ENCODE measurements at regions not wholly inside any gene's neighbourhood (a gene's known extent, or its start where the extent isn't known, plus 50 kb on each side); places are given as distances from the start of the nearest gene placed in this dataset.
"Not testable (repeated sequence)": the region's sequence is repeated elsewhere in the genome, so short reads cannot be mapped to it uniquely, and the experiment has no call there.

DNA sequence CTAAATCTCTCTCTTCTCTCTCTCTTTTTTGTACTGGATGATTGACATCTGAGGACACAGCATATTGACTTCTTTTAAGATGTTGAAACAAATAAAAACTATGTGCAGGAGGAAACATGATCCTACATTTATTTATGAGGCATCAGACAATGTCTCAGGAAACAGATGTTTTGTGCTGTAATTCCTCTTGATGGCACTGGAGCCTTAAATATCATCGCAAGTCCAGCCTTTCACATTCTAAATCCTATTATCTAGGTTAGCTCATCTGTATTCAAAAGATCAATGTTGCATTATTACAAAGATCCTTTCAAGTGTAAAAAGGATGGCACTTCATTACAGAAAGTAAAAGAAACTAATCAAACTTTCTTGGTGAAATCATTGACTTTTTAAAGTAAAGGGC lies 63.9 kb downstream of the MAT2B start:
- DNase-seq (ENCODE audit: low spot score): no peak

DNA sequence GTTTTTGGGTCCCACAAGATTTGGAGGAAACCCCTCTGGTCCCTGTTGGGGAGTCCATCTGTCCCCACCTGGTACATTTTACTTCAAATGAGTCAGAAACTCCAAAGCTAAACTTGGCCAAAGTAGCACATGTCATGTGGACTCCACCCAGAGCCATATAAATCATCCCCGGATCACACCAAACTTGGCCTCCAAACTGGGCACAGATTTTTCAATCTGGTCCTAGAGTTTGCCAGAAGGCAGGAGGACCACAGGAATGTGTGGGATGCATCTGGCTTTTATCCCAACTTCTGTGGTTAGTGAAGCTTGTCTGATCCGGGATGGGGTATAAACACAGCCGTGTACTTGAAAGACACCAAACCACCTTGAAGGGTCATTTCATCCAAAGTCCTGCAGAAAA lies 66.3 kb downstream of the MAT2B start:
- DNase-seq (ENCODE audit: low spot score): no peak

DNA sequence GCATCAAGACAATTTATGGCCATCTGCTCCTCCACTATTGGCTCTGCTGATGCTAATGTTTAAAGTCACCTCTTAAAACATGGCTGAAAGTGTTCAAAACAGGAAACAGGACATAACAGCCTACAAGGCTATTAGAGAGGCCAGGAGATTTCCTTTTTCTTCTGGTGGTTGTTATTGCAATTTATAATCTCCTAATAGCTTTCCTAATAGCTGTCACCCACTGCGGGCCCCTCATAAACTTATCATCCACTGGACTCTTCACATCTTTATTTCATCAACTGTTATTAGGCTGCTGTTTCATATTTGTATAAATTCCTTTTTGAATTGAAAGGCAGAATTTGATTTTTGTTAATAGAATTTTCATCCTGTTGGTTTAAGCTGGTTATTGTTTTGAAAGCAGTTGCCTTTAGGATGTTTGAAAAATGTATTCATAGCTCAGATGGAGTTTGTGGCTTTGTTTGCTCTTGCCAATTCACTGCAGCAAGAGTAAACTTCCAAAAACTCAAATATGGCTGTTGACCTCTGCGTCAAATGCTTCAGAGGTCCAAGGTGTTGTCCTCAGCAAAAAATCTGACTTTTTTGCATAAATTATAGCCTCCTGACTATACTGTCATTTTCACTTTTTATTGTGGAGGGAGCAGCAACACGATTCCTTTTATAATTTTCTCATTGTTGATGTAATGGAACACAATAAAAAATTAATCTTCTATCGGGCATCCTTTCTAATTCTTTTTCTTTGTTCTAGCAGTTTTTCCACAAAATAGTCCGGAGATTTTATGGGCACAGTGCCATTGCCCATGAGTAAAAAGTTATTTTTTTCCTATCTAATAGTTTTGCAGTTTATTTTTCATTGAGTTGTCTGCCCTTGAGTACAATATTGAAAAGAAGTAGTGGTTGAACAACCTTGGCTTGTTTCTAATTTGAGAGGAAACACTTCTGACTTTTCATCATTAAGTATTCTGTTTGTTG lies 69.3 kb downstream of the MAT2B start:
- no peak for DNase-seq (ENCODE audit: low spot score)

DNA sequence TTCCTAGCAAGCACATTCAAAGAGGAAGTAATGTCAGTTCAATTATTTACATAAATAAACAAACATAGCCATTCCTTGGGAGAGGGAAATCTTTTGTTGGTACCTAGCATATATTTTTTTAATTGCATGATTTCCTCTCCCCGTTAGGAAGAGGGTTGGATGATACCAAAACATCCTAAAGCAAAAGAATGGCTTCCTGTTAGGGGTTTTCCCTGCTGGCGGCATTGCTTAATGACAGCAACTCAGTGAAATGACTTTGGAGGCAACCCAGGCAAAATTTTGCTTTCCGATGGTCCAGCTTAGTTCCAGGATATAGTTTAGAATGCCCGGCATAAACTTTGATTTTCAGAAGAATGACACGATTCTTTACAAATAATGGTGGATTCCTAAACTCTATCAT lies 73.2 kb downstream of the MAT2B start:
- DNase-seq (ENCODE audit: low spot score): no peak

DNA sequence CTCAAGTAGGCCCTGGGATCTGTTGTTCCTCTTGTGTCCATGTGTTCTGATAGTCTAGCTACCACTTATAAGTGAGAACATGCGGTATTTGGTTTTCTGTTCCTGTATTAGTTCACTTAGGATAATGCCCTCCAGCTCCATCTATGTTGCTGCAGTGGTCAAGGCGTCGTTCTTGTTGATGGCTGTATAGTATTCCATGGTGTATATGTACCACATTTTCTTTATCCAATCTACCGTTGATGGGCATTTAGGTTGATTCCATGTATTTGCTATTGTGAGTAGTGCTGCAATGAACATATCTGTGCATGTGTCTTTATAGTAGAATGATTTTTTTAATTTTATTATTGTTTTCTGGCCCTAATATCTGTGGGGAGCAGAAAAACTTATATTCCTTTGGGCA lies 74.3 kb downstream of the MAT2B start:
- DNase-seq (ENCODE audit: low spot score): no peak

DNA sequence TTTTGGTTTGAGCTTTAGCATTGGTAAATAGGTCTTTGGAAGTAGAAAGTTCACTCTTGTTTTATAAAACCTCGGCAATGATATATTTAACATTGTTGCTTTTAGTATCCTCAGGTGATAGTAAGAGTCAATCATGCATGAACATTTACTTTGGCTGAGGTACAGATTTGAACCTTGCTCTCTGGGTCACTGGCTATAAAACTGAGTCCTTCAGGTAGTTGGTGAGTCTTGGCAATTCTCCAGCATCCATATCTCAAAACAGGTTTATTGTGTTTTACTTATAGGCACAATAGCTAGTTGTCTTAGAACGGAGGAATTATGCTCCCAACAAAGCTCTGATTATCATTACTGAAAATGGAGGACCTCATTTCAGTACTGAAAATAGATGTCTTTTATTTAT lies 75.1 kb downstream of the MAT2B start:
- no peak for DNase-seq (ENCODE audit: low spot score)

DNA sequence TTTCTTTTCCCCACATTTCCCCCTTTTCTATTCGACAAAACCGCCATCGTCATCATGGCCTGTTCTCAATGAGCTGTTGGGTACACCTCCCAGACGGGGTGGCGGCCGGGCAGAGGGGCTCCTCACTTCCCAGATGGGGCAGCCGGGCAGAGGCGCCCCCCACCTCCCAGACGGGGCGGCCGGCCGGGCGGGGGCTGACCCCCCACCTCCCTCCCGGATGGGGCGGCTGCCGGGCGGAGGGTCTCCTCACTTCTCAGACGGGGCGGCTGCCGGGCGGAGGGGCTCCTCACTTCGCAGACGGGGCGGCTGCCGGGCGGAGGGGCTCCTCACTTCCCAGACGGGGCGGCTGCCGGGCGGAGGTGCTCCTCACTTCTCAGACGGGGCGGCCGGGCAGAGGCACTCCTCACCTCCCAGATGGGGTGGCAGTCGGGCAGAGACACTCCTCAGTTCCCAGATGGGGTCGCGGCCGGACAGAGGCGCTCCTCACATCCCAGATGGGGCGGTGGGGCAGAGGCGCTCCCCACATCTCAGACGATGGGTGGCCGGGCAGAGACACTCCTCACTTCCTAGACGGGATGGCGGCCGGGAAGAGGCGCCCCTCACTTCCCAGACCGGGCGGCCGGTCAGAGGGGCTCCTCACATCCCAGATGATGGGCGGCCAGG lies 78.2 kb downstream of the MAT2B start:
- DNase-seq (ENCODE audit: low spot score): not testable (repeated sequence)

DNA sequence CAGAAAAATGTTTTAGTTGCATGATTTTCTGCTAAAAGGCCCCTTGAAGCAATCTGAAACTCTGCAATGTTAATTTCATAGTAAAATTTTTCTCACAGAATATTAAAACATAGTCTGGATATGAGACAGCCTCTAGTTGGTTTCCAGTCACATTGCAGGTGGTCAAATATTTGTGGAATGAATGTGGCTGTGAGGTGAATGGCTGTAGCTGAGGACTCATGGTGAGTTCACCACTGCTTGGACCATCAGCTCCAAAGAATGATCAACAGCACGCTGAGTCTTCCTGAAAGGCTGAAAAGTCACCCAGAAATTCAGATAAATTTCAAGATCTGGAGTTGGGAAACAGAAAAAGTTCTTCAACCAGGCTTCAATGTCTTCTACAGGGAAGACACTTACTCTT lies 79.8 kb downstream of the MAT2B start:
- DNase-seq (ENCODE audit: low spot score): no peak

DNA sequence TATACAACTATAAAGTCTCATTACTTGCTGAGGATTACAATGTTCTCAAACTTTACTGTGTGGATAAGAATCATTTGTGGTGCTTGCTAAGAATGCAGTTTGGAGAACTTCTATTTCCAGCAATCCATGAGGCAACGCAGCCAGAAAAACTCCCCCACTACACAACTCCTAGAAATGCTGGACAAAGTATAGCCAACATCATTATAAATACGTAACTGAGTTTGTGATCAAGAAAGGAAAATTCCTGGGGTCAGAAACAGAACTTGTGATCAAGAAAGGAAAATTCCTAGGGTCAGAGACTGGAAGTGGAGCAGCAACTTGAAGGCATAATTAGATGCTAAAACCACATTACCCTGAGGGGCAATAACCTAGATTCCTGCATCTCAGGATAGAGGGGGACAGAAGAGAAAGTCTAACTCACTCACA lies 81.1 kb downstream of the MAT2B start:
- DNase-seq (ENCODE audit: low spot score): no peak

DNA sequence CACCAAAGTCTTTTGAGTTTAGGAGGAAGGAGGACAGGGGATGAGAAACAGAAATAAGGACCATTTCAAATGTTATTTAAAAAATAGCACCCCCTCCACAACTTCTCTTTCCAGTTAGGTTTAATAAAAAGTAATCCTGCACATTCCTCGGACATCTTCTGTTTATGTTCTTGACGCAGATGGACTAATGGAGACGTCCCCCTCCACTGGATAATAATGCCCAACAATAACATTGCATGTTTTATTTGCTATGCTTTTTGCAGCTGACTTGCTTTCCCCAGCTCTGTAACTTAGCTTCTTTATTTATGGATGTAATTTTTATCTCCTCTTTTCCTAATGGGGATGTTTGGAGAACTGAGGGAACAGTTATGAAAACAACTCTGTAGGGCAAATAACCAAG lies 89.5 kb downstream of the MAT2B start:
- DNase-seq (ENCODE audit: low spot score): no peak

DNA sequence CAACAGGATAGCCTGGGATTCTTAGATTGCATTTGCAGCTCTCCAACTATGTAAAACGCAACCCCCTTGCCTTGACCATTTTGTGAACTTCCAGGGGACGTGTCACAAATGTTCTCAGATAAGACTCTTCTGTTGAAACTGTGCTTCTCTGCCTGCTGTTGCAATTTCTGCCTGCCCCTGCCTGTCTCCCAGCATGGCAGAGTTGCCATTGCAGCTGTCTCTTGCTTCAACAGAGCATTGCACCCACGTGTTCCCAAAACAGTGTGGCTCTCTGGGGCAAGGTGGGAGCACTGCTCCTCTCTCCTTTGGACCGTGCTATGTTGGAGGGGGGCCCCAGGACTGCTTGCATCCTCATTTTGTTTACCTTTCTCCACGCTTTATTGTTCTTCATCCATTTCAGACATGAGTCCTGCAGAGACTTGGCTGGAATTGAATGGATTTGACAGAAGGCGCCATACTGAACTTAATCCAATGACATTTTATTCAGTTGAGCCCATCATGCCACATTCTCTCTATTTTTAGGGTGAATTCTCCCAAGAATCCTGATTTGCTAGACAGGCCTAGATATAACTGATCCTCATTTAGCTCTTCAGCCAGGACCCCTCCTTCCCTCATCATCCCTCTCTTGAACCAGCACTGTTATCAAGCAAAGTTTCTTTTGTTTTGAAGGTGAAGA lies 90.7 kb downstream of the MAT2B start:
- DNase-seq (ENCODE audit: low spot score): no peak

DNA sequence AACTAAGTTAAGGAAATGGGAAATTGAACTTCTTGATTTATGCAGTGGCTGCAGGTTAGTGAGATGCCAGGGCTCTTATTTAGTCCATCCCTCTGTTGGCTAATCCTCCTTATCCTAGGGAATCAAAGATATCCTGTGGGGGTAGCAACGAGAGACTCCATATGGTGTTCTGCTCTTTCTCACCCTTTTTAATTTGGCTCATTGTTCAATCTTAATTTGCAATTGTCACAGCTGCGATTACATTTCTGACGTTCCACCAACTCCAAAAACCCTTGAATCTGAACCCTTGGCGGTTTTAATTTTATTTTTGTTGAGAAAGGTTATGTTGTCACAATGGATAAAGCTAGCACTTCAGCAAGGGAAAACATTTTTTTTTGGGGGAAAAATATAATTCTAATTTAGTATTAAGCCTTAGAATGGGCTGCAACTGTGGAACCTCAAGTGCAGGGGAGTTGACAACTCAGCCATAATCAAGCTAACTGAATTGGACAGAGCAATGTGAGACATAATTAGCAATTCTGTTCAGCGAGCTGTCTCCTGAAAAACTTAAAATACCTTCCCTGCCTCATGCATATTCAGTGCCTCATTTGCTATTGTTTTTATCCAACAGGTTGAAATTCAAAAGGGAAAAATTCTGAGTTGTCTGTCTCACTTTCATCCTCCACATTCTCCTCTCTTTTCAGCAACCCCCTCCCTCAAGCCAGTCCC lies 91.3 kb downstream of the MAT2B start:
- DNase-seq (ENCODE audit: low spot score): no peak

DNA sequence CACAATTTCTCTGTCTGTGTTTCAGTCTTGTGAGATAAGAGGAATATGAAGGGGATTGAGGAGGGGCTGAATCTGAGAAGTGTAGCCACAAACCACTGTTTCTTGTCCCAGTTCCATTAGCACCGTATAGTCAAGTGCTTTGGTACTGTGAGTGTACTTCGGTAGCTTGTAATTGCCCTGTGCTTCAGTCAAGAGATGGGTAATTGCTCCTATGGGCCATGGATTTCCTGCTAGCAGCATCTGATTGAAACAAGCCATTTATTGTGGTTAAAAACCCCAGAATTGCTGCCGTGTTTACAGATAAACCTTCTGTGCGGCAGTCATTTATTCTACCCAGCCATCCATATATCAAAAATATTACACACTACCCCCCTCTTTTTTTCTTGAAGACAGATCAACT lies 98.6 kb downstream of the MAT2B start:
- DNase-seq (ENCODE audit: low spot score): no peak

DNA sequence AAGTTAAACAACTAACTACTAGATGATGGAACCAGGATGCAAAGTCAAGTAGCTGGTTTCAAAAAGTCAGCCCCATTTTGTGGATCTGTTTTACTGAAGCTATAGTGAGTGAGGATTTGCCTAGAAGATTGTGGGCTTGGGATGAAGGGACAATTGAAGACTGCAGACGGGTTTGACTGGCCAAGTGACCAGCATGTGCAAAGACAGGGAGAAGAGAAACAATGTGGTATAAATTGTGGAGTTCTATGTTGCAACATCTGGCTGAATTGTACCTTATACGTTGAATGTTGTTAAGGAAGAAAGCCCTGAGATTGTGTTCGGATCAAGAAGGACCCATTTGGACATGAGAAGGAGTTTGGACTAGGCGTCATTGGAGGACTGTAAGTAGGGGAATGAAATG lies 101.8 kb downstream of the MAT2B start:
- no peak for DNase-seq (ENCODE audit: low spot score)

DNA sequence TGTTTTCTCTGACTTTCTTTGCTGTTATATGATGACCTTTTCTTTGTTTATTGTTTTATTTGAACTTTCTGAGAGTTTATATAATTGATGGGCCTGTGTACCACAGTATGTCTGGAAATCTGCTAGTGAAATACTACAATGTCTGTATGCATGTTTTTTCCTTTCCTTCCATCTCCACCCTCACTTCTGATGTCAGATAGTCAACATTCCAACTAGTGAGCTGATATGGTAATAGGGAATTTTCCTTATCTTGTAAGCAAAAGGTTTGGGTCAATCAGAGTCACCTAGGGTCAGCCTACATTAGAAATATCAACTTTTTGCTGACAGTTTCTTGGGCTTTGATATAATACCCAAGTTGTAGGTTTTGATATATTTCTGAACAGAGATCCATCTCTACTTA lies 103.2 kb downstream of the MAT2B start:
- no peak for DNase-seq (ENCODE audit: low spot score)

DNA sequence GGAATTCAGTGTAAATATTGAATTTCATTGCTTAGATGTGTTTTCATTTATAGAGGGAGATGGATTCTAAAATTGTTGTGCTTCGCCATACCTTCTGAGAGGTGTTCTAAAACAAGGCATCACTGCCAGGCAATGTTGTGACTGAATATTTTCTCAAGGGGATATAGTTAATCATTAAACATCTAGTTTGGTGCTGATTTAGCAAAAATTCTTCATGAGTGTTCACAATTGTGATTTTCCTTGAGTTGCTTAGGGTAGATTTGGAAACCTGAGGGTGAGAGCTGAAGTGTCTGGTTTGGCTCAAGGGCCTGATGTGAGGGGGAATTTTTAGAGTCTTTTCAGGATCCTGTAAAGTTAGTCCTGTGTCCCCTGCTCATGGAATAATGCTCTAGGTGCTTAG lies 104.5 kb downstream of the MAT2B start:
- DNase-seq (ENCODE audit: low spot score): no peak

DNA sequence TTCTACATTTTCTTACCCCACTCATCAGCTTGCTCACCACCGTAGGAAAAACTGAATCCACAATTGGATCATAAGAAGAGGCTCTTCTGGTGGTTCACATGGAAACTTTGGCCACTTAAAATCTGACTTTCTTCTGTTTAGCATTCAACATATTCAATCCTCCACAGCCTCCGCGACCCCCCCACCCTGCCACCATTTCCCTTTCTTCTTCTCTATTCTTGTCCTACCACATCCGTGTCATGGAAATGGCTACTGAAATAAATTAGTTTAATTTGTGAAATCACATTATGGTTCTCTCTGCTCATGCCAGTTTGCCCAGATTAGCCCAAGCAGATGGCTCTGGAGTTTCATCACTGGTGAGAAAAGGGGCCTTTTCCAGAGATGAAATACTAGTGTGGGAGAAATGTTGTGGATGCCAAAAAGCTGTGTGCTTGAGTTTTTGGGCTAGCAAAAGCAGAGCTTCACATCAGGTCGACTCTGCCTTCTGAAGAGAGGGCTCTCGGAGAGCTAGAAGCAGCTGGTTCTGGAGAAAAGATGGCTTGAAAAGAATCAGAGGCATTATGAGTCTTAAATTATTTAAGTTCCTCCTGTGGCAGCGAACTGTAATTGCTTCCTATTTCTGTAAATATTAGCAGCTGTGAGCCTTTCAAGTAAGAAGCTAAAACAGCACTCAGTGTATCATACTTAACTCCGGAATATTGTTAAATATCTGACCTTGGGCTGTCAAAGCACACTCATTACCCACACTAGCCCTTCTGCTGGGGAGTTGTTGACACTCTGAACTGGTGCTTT lies 107.1 kb downstream of the MAT2B start:
- DNase-seq (ENCODE audit: low spot score): no peak

DNA sequence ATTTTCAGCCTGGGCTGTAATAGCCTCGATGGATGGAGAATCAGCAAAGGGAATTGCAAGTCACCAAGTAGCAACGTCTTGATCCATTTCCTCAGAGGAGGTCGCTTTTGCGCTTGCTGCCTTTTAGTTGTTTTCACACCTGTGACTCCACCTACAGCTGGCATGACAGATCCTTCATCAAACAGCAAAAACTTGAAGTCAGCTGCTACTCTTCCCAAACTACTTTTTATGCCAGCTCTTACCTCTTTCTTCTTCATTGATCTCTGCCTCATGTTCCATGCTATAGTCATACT lies 107.7 kb downstream of the MAT2B start:
- no peak for DNase-seq (ENCODE audit: low spot score)

DNA sequence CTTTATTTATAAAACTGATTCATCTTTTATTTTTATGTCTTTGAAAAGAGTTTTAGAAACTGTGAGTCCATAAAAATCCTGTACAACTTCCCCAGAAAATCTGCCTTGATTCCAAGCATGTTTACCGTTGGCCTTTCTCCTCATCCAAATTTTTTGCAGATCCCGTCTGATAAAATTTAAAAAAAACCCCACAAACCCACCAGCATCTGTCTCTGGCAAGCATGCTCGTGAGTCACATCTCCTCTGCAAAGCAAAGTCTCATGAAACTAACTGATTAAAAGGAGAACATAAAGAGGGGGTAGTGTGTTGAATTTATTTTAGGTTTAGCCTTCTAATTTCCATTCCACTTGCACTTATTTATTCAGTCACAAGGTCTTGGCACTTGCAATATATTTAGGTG lies 109.4 kb downstream of the MAT2B start:
- no peak for DNase-seq (ENCODE audit: low spot score)

DNA sequence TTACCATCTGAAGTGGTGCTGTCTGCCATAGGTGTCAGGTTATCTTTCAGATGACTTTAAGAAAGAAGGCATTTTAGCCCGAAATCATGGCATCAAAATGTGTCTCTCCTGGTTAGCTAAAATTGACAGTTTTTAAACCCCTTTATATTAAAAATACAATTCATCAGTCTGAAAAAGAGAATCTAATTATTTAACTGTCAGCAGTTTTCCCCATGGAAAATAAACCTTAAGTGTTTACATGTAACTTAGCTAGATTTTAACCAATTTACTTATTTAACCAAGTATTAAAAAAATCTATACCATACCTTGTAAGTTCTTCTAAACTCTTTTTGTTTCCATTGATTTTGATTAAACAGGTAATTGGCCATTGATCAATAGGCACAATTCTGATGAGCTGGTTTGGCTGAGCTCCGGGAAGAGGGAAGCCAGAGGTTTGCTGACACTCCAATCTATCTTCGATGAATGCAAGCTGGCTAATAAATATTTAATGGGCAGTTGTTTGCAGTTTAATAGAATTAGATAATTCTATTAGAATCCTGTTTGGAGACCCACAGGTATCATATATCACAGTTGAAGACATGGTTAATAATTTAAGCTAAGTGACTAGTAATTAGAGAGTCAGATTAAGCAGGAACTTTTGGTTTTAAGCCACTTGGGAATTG lies 114.0 kb downstream of the MAT2B start:
- no peak for DNase-seq (ENCODE audit: low spot score)

DNA sequence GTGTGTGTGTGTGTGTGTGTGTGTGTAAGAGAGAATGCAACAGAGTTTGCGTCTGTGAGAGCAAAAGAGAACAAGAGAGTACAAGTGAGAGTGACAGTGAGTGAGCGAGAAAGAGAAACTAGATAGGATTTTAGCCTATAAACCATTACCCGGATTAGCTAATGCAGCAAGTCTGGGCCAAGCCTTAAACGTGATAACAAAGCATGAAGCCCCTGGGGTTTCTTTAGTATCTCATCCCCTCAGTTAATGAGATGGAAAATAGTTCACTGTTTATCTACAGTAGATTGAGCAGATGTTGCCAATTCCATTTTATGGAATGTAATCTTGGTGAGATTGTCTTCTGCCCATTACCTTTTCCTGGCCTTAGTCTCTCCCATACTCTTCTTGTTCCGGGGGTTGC lies 114.5 kb downstream of the MAT2B start:
- no peak for DNase-seq (ENCODE audit: low spot score)
